Choroid plexus epithelial cell (primary cell): ENCODE measurements at regions not wholly inside any gene's neighbourhood (a gene's known extent, or its start where the extent isn't known, plus 50 kb on each side); places are given as distances from the start of the nearest gene placed in this dataset.

Experiments
- DNase-seq: peaks from one replicate; pipeline ENCODE4 v3.0.0-alpha.2; 2010; ENCODE audit warnings: low read depth
- H3K4me3 ChIP-seq: 2 replicates; pipeline ENCODE4 v1.5.1; 2011; ENCODE audit warnings: low read depth, mild to moderate bottlenecking, control low read depth, low read length, moderate library complexity
- TF ChIP-seq, protein P1 (sequence below): conservative IDR thresholded peaks from 2 replicates; pipeline ENCODE4 v1.5.1; 2011; ENCODE audit warnings: low read depth, mild to moderate bottlenecking, control low read depth, inconsistent platforms, low read length, moderate library complexity

- TF ChIP-seq, protein P1, sequence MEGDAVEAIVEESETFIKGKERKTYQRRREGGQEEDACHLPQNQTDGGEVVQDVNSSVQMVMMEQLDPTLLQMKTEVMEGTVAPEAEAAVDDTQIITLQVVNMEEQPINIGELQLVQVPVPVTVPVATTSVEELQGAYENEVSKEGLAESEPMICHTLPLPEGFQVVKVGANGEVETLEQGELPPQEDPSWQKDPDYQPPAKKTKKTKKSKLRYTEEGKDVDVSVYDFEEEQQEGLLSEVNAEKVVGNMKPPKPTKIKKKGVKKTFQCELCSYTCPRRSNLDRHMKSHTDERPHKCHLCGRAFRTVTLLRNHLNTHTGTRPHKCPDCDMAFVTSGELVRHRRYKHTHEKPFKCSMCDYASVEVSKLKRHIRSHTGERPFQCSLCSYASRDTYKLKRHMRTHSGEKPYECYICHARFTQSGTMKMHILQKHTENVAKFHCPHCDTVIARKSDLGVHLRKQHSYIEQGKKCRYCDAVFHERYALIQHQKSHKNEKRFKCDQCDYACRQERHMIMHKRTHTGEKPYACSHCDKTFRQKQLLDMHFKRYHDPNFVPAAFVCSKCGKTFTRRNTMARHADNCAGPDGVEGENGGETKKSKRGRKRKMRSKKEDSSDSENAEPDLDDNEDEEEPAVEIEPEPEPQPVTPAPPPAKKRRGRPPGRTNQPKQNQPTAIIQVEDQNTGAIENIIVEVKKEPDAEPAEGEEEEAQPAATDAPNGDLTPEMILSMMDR = no peak
- H3K4me3 ChIP-seq = no peak overlapping the region
- DNase-seq = no peak
Measured at GRCh38 chr17:68790492-68790891, 164.7 kb downstream of the ABCA8 start.

- no peak overlapping the region for H3K4me3 ChIP-seq
- TF ChIP-seq, protein P1 = no peak
- no peak for DNase-seq
Measured at GRCh38 chr17:68789203-68789962, 165.8 kb downstream of the ABCA8 start.

- no peak overlapping the region for H3K4me3 ChIP-seq
- TF ChIP-seq, protein P1 = no peak
- DNase-seq = no peak
Measured at GRCh38 chr17:68785565-68786486, 169.4 kb downstream of the ABCA8 start.

DNA sequence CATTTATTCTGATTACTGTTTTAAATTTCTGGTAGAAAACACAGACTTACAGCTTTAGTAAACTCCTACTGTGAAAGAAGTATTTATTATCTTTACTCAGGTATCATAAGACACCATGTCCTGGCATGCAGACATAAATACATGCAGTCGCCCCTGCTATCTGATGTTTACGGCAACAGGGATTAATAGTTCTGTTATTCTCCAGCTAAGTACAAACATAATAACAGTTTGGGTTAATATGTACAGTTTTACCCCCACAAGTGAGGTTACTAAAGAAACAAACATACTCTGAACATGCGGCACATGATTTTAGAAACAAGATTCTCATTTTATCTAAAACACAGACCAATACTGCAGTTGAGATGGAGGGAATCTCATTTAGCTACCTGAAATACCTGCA is 170.8 kb downstream of the ABCA8 start:
- TF ChIP-seq, protein P1 = no peak
- peak; percentile 13 for DNase-seq
- H3K4me3 ChIP-seq = no peak overlapping the region

- TF ChIP-seq, protein P1 = no peak
- peak; percentile 22 for DNase-seq
- H3K4me3 ChIP-seq = no peak overlapping the region
Measured at GRCh38 chr17:68783861-68784260, 171.3 kb downstream of the ABCA8 start.

DNA sequence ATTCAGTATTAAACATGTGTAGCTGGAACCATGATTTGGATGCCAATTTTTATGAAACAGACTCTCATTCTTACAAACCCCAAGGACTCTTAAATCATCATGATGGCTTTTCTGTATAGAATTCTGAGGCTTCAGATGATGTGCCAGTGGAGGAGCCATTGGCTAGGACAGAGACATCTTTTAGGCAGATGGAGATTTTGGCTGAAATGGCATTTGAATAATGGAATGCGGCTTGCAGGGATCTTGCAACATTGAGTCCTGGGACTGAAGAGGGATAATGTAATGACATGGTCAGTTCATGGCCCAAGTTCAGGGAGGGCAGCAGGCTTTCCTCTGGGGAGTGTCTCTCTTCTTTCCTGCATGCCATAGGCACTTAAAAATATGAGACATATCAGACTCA is 172.4 kb downstream of the ABCA8 start:
- TF ChIP-seq, protein P1 = no peak
- no peak for DNase-seq

More for the DNA sequence above, 172.4 kb downstream of the ABCA8 start:
- H3K4me3 ChIP-seq = no peak overlapping the region
